Hepatocyte (in vitro differentiated cells): ENCODE measurements at regions not wholly inside any gene's neighbourhood (a gene's known extent, or its start where the extent isn't known, plus 50 kb on each side); places are given as distances from the start of the nearest gene placed in this dataset.

Source experiments
- DNase-seq: peaks from one replicate; pipeline ENCODE4 v3.0.0-alpha.2; 2016; ENCODE audit warnings: low spot score
- H2AFZ ChIP-seq: fragments of 200-600 bp; sonication (generic); 2 replicates; pipeline ENCODE4 v1.6.0; 2016; ENCODE audit warnings: antibody characterized with exemption, mild to moderate bottlenecking
- H3K27ac ChIP-seq: fragments of 200-600 bp; sonication (generic); 2 replicates; pipeline ENCODE4 v1.5.1; 2016; ENCODE audit warnings: mild to moderate bottlenecking
- H3K27me3 ChIP-seq: fragments of 200-600 bp; sonication (generic); 2 replicates; pipeline ENCODE4 v1.6.1; 2016
- H3K36me3 ChIP-seq: fragments of 200-600 bp; sonication (generic); replicated peaks from 2 replicates; pipeline ENCODE4 v1.5.1; 2016; ENCODE audit warnings: low read depth; ENCODE audit not compliant: insufficient read depth
- H3K4me1 ChIP-seq: fragments of 200-600 bp; sonication (generic); 2 replicates; pipeline ENCODE4 v1.5.1; 2016; ENCODE audit warnings: mild to moderate bottlenecking, moderate library complexity; ENCODE audit not compliant: insufficient read depth
- H3K4me2 ChIP-seq: fragments of 200-600 bp; sonication (generic); 2 replicates; pipeline ENCODE4 v1.6.0; 2016
- H3K4me3 ChIP-seq: fragments of 200-600 bp; sonication (generic); 2 replicates; pipeline ENCODE4 v1.5.1; 2016; ENCODE audit warnings: mild to moderate bottlenecking
- H3K79me2 ChIP-seq: fragments of 200-600 bp; sonication (generic); 2 replicates; pipeline ENCODE4 v1.6.0; 2017; ENCODE audit warnings: mild to moderate bottlenecking
- H3K9me2 ChIP-seq: fragments of 200-600 bp; sonication (generic); replicated peaks from 2 replicates; pipeline ENCODE4 v1.6.0; 2017; ENCODE audit warnings: mild to moderate bottlenecking; ENCODE audit not compliant: insufficient read depth
- H3K9me3 ChIP-seq: fragments of 200-600 bp; sonication (generic); 2 replicates; pipeline ENCODE4 v1.5.1; 2016; ENCODE audit warnings: low read depth, mild to moderate bottlenecking
- H4K20me1 ChIP-seq: fragments of 200-600 bp; sonication (generic); 2 replicates; pipeline ENCODE4 v1.6.0; 2016; ENCODE audit warnings: mild to moderate bottlenecking; ENCODE audit not compliant: insufficient read depth, poor library complexity, severe bottlenecking
- CTCF ChIP-seq: fragments of 200-600 bp; sonication (generic); IDR thresholded peaks from 2 replicates; pipeline ENCODE4 v1.5.1; 2016; ENCODE audit warnings: antibody characterized with exemption, mild to moderate bottlenecking; ENCODE audit not compliant: poor library complexity
- EZH2 ChIP-seq: fragments of 200-600 bp; sonication (generic); IDR thresholded peaks from 2 replicates; pipeline ENCODE4 v1.6.1; 2016; ENCODE audit warnings: antibody characterized with exemption, mild to moderate bottlenecking, borderline replicate concordance
- EZH2phosphoT487 ChIP-seq: fragments of 200-600 bp; sonication (generic); IDR thresholded peaks from one replicate; pipeline ENCODE4 v1.6.1; 2018; ENCODE audit warnings: antibody characterized with exemption, mild to moderate bottlenecking, low read depth, moderate library complexity; ENCODE audit not compliant: unreplicated experiment, severe bottlenecking
- WGBS: methylation state at CpG from one replicate; pipeline ENCODE4 v1.1.6; 2016; ENCODE audit warnings: low lambda C conversion rate; ENCODE audit errors: missing lambda C conversion rate; 5-methylcytosine and 5-hydroxymethylcytosine counted together

- TF ChIP-seq EZH2: no peak
- Histone ChIP-seq H3K4me1 (peaks cover under 1% of the 10 kb centered on the region), H3K9me3 (no peaks in the 10 kb centered on the region), H3K4me2 (no peak overlapping the region), H2AFZ (no peak overlapping the region), H3K27ac (no peak overlapping the region), H3K9me2 (no peaks in the 10 kb centered on the region), H3K79me2 (no peaks in the 10 kb centered on the region), H3K4me3 (no peak overlapping the region), H3K36me3 (no peaks in the 10 kb centered on the region), H4K20me1 (no peaks in the 10 kb centered on the region), H3K27me3 (no peaks in the 10 kb centered on the region)
- DNase-seq: no peak
- 81% methylated on average over 6 of the region's 6 CpGs for WGBS
Measured at GRCh38 chr9:129357773-129358245, 179.7 kb upstream of the IER5L start.

DNA sequence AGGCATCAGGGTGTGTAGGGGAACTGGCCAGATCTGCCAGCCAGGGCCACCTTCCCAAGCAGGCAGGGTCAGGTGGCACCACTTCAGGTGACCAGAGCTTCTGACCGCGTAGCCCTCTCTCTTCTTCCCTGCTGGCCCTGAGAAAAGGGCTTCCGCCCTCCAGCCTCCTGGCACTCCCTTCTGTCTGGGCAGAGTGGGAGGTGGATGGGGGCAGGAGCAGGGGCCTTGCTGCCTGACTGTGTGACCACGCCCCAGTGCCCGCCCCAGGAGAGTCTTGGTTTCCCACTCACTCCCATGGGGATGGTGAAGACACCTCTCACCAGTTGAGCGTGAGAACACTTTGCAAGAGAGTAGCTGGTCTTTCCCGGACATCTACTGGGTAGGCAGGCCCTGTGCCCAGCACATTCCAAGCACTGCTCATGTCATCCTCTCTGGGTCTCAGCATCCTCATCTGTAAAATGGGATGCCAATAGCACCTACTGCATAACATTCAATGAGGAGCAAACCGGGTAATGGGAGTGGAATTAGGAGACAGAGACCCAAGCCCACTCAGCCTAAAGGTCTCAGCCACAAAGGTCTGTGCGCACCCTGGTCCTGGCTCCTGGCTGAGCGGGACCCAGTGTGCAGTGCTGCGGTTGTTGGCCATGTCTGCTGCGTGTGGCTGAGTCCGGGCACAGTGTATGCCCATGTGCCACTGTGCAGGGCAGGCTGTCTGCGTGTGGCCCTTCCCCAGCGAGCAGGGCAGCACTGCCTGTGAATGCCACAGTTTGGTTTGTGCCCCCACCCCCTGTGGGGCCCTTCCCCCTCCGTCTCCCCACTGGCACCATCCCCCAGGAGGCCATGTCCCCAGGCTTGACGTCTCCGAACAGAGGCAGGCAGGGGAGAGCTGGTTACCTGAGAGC, 179.1 kb upstream of the IER5L start:
- 94% methylated on average over 17 of the region's 18 CpGs for WGBS
- no peak overlapping the region for H3K4me3 ChIP-seq
- H3K79me2 ChIP-seq: no peaks in the 10 kb centered on the region
- H3K36me3 ChIP-seq: no peaks in the 10 kb centered on the region
- H3K4me1 ChIP-seq: peaks cover 7% of the 10 kb centered on the region
- no peak overlapping the region for H2AFZ ChIP-seq
- H3K4me2 ChIP-seq: no peak overlapping the region
- no peaks in the 10 kb centered on the region for H3K9me2 ChIP-seq
- no peaks in the 10 kb centered on the region for H3K27me3 ChIP-seq
- no peak overlapping the region for H3K27ac ChIP-seq
- no peak for TF ChIP-seq CTCF
- no peaks in the 10 kb centered on the region for H4K20me1 ChIP-seq
- no peak for DNase-seq
- H3K9me3 ChIP-seq: no peaks in the 10 kb centered on the region

- WGBS: 92% methylated on average over 5 of the region's 5 CpGs
- TF ChIP-seq CTCF: no peak
- TF ChIP-seq EZH2: no peak
- no peak for TF ChIP-seq EZH2phosphoT487
Measured at GRCh38 chr9:129355631-129356030, 177.6 kb upstream of the IER5L start.

GRCh38 chr9:129354498-129354897, 176.4 kb upstream of the IER5L start:
- Histone ChIP-seq H3K4me1 (peaks cover 22% of the 10 kb centered on the region), H3K9me3 (no peaks in the 10 kb centered on the region), H2AFZ (no peak overlapping the region), H3K4me2 (no peak overlapping the region), H3K36me3 (no peaks in the 10 kb centered on the region), H3K4me3 (no peak overlapping the region), H3K27ac (no peak overlapping the region), H4K20me1 (no peaks in the 10 kb centered on the region), H3K9me2 (no peaks in the 10 kb centered on the region), H3K27me3 (no peaks in the 10 kb centered on the region), H3K79me2 (no peaks in the 10 kb centered on the region)
- 95% methylated on average over 7 of the region's 7 CpGs for whole genome bisulfite sequencing
- TF ChIP-seq EZH2: no peak
- TF ChIP-seq CTCF: no peak
- TF ChIP-seq EZH2phosphoT487: no peak
- DNase-seq: no peak

More at GRCh38 chr9:129355631-129356030, 177.6 kb upstream of the IER5L start:
- H3K79me2 ChIP-seq: no peaks in the 10 kb centered on the region
- H2AFZ ChIP-seq: no peak overlapping the region
- H3K4me2 ChIP-seq: no peak overlapping the region
- H3K9me3 ChIP-seq: no peaks in the 10 kb centered on the region
- H3K27me3 ChIP-seq: no peaks in the 10 kb centered on the region
- DNase-seq: no peak
- peaks cover 20% of the 10 kb centered on the region for H3K4me1 ChIP-seq
- H4K20me1 ChIP-seq: no peaks in the 10 kb centered on the region
- no peaks in the 10 kb centered on the region for H3K9me2 ChIP-seq
- H3K36me3 ChIP-seq: no peaks in the 10 kb centered on the region
- no peak overlapping the region for H3K27ac ChIP-seq
- no peak overlapping the region for H3K4me3 ChIP-seq
